Neural crest cell (in vitro differentiated cells): ENCODE measurements at regions not wholly inside any gene's neighbourhood (a gene's known extent, or its start where the extent isn't known, plus 50 kb on each side); places are given as distances from the start of the nearest gene placed in this dataset.

Source experiments
- DNase-seq: peaks from one replicate; pipeline ENCODE4 v3.0.0; 2021; ENCODE audit warnings: low read depth, mixed read lengths, low spot score
- H3K27ac Mint-ChIP-seq: one replicate; pipeline ENCODE4 v1.8.0; 2021; ENCODE audit warnings: mild to moderate bottlenecking, mixed read lengths; ENCODE audit not compliant: unreplicated experiment
- H3K27me3 Mint-ChIP-seq: 2 replicates; pipeline ENCODE4 v1.8.0; 2021; ENCODE audit warnings: low read depth, mild to moderate bottlenecking, mixed read lengths
- H3K36me3 Mint-ChIP-seq: 2 replicates; pipeline ENCODE4 v1.8.0; 2021; ENCODE audit warnings: low read depth, mild to moderate bottlenecking, mixed read lengths
- H3K4me1 Mint-ChIP-seq: 2 replicates; pipeline ENCODE4 v1.8.0; 2021; ENCODE audit warnings: mixed read lengths
- H3K4me3 Mint-ChIP-seq: one replicate; pipeline ENCODE4 v1.8.0; 2021; ENCODE audit warnings: mild to moderate bottlenecking, mixed read lengths
- H3K9me3 Mint-ChIP-seq: 2 replicates; pipeline ENCODE4 v1.8.0; 2021; ENCODE audit warnings: mixed read lengths
- TF ChIP-seq, protein P1 (sequence below): fragments of 200-600 bp; sonication (generic); conservative IDR thresholded peaks from 2 replicates; pipeline ENCODE4 v1.5.0; 2021; ENCODE audit warnings: antibody characterized with exemption, mild to moderate bottlenecking

DNA sequence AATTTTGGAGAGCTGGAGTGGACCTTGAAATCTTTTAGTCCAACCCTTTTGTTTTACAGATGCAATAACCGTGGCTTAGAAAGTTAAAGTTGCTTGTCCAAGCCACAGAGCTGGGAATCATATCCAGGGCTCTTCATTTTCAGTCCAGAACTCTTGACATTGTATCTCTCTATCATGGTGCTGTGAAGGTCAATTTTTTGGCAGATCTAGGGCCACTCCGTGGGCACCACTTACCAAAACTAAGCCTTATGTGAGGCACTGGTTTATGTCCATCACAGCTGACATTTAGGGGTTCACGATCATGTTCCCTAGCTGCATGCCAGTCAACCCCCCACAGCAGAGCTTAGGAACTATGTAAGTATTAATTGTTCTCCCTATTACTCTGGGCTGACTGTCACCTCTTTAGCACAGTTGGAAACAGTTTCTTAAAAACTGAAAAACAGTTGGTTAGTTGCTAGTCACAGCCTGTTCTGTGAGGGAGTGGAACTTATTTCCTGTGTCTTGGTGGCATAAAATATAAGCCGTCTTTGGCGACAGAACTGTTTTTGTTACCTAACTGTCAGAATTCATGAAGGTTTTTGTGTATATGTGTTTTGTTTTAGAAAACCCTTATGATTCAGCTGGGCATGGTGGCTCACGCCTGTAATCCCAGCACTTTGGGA, 189.6 kb upstream of the UMPS start:
- H3K27me3 Mint-ChIP-seq = no peaks in the 10 kb centered on the region
- no peak overlapping the region for H3K4me3 Mint-ChIP-seq
- DNase-seq = no peak
- no peaks in the 10 kb centered on the region for H3K9me3 Mint-ChIP-seq
- TF ChIP-seq, protein P1, sequence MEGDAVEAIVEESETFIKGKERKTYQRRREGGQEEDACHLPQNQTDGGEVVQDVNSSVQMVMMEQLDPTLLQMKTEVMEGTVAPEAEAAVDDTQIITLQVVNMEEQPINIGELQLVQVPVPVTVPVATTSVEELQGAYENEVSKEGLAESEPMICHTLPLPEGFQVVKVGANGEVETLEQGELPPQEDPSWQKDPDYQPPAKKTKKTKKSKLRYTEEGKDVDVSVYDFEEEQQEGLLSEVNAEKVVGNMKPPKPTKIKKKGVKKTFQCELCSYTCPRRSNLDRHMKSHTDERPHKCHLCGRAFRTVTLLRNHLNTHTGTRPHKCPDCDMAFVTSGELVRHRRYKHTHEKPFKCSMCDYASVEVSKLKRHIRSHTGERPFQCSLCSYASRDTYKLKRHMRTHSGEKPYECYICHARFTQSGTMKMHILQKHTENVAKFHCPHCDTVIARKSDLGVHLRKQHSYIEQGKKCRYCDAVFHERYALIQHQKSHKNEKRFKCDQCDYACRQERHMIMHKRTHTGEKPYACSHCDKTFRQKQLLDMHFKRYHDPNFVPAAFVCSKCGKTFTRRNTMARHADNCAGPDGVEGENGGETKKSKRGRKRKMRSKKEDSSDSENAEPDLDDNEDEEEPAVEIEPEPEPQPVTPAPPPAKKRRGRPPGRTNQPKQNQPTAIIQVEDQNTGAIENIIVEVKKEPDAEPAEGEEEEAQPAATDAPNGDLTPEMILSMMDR = no peak
- H3K4me1 Mint-ChIP-seq = peaks cover 8% of the 10 kb centered on the region
- H3K36me3 Mint-ChIP-seq = no peaks in the 10 kb centered on the region
- H3K27ac Mint-ChIP-seq = no peak overlapping the region

DNA sequence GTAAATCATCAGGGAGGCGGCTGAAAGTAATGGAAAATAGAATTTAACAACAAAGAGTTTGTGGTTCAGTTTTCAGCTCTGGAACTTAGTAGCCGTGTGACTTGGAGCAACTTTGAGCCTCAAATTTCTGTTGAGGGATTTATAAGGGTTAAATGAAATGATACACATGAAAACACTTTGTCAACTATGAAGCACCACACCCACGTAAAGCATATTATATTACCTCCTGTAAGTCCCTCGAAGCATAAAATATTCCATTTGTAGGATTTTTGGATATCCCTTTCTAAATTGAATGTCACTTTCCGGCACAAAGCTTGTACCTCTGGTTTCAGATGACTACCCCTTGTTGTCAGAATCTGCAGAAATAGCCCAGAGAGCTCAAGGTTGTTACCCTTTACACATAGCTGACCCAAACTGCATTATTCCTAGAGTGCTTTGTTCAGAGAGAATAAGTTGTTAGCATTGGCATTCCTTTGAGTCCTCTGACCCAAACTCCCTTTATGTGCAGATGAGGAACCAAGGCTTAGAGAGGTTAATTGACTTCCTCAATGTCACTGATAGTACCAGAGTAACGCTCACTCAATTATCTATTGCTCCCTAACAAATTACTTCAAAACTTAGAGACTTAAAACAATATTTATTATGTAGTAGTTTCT, 187.9 kb upstream of the UMPS start:
- Mint-ChIP-seq H3K27ac (no peak overlapping the region), H3K27me3 (no peaks in the 10 kb centered on the region), H3K36me3 (no peaks in the 10 kb centered on the region), H3K4me3 (no peak overlapping the region), H3K9me3 (no peaks in the 10 kb centered on the region), H3K4me1 (peaks cover 8% of the 10 kb centered on the region)
- TF ChIP-seq, protein P1 = no peak
- DNase-seq = no peak

DNA sequence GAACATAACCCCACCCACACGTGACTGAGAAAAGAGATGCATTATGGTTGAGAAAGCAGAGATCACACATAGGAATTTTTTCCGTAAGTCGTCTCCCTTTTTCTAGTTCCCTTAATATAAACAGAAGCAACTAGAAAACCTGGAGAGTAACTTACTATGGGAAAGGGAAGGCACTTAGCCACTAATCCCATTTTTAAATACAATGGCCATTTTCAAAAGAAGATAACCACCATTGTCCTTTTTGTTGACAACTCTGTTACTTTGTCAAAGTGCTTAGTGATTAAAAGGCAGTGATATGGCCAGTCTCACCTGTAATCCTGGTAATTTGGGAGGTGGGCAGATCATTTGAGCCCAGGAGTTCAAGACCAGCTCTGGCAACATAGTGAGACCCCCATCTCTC, 184.4 kb upstream of the UMPS start:
- H3K9me3 Mint-ChIP-seq = no peaks in the 10 kb centered on the region
- no peaks in the 10 kb centered on the region for H3K27me3 Mint-ChIP-seq
- no peak overlapping the region for H3K4me3 Mint-ChIP-seq
- TF ChIP-seq, protein P1 = no peak
- H3K36me3 Mint-ChIP-seq = no peaks in the 10 kb centered on the region
- DNase-seq = no peak
- no peak overlapping the region for H3K27ac Mint-ChIP-seq
- peaks cover 8% of the 10 kb centered on the region for H3K4me1 Mint-ChIP-seq

DNA sequence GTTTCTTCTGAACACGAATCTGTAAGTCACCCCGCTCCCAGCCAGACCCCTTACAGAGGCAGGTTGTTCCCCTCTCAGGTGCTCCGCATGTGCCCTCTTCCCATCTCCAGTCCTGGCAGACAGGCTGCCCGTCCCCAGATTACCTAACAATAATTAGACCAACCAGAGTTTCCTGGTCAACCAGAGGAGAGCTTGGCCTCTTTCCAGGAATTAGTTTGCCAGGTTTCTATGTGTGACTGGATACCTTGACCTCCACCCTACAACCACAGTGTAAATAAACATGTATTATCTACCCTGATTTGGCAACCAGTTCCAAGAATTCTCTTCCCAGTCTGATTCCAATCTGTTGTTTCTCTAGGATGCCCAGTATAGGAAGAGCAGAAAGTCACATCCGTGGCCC, 178.0 kb upstream of the UMPS start:
- Mint-ChIP-seq H3K27ac (no peak overlapping the region), H3K36me3 (no peaks in the 10 kb centered on the region), H3K9me3 (no peaks in the 10 kb centered on the region), H3K4me1 (no peaks in the 10 kb centered on the region), H3K4me3 (no peak overlapping the region), H3K27me3 (no peaks in the 10 kb centered on the region)
- TF ChIP-seq, protein P1 = no peak
- no peak for DNase-seq

DNA sequence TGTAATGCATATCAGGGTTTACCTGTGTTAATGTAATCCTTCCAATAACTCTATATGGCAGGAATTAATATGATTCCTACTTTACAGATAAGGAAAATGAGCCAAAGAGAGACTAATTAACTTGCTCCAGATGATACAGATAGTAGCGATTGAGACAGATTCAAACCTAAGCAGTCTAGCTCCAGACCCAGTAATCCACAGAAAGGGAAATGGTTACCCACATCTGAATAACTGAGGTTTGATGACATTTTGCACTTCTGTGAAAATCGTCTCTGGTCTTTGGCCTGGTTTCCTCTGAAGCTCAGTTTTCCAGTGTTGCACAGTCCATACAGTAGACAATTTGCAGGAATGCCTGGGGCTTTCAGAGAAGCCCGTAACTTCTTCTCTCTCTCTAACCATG, 177.1 kb upstream of the UMPS start:
- no peak overlapping the region for H3K4me3 Mint-ChIP-seq
- no peaks in the 10 kb centered on the region for H3K36me3 Mint-ChIP-seq
- DNase-seq = no peak
- H3K9me3 Mint-ChIP-seq = no peaks in the 10 kb centered on the region
- TF ChIP-seq, protein P1 = no peak
- H3K4me1 Mint-ChIP-seq = no peaks in the 10 kb centered on the region
- no peaks in the 10 kb centered on the region for H3K27me3 Mint-ChIP-seq
- H3K27ac Mint-ChIP-seq = no peak overlapping the region
